HepG2 (cell line): ENCODE measurements at regions not wholly inside any gene's neighbourhood (a gene's known extent, or its start where the extent isn't known, plus 50 kb on each side); places are given as distances from the start of the nearest gene placed in this dataset.

ENCODE experiments used
- ATAC-seq: fragments of 200-7000 bp; cut with Tn5 transposase; 3 replicates; pipeline ENCODE4 v1.9.1; 2020; ENCODE audit warnings: mild to moderate bottlenecking, moderate library complexity
- BruUV-seq: library from RNA; stranded (reverse); fragments of 400-500 nt; replicated peaks from 2 replicates; lab custom pipeline; 2021; lab: Mats Ljungman, UMichigan
- CTCF ChIA-PET: fragments of 300-600 bp; formaldehyde crosslinking; extraction: SDS; loops from one replicate; lab custom pipeline; 2021; ENCODE audit warnings: low total read pairs, inconsistent platforms, low intra/inter-chr PET ratio; lab: Yijun Ruan, JAX
- POLR2A ChIA-PET: fragments of 350-600 bp; sonication (Branson Sonifier 250); formaldehyde crosslinking; loops from one replicate; lab custom pipeline; 2020; ENCODE audit warnings: antibody characterized with exemption, inconsistent platforms; lab: Yijun Ruan, JAX
- DNase-seq: peaks from one replicate; pipeline ENCODE4 v3.0.0-alpha.2; 2015; ENCODE audit warnings: low spot score
- FAIRE-seq: peaks from 3 replicates; lab custom pipeline; 2011; peaks lifted over from hg19 to GRCh38; lab: Jason Lieb, UNC
- H2AFZ ChIP-seq: one replicate; pipeline ENCODE4 v1.6.1; 2011; ENCODE audit warnings: low read length, inconsistent platforms
- H3K27ac ChIP-seq: fragments of 300-600 bp; 3 replicates; pipeline ENCODE4 v1.8.0; 2011; ENCODE audit warnings: mixed run types, mild to moderate bottlenecking, mixed read lengths, low read length, inconsistent platforms; ENCODE audit not compliant: insufficient read depth; ENCODE audit errors: extremely low read length
- H3K27me3 ChIP-seq, 2 experiments: fragments of 200-600 bp in 1 of 2; 2 replicates in 1 of 2; 3 replicates in 1 of 2; pipeline versions ENCODE4 v1.6.0 to v1.8.0; 2011; ENCODE audit warnings: low read length in 2 of 2, mild to moderate bottlenecking in 2 of 2, moderate library complexity in 2 of 2, inconsistent platforms in 1 of 2; ENCODE audit not compliant: insufficient read depth in 2 of 2, control insufficient read depth in 1 of 2
- H3K36me3 ChIP-seq, 2 experiments: fragments of 200-600 bp in 1 of 2; replicated peaks in 1 of 2; 2 replicates in 1 of 2; 3 replicates in 1 of 2; pipeline versions ENCODE4 v1.5.1 to v1.8.0; 2011; ENCODE audit warnings: low read length in 2 of 2, inconsistent platforms in 1 of 2; ENCODE audit not compliant: insufficient read depth in 2 of 2, control insufficient read depth in 1 of 2
- H3K4me1 ChIP-seq: 2 replicates; pipeline ENCODE4 v1.5.1; 2012; ENCODE audit warnings: low read length, inconsistent platforms; ENCODE audit not compliant: insufficient read depth
- H3K4me2 ChIP-seq: 2 replicates; pipeline ENCODE4 v1.6.0; 2011; ENCODE audit warnings: low read depth, low read length, inconsistent platforms
- H3K4me3 ChIP-seq, 3 experiments: fragments of 200-600 bp in 1 of 3; sonication (generic), shearing (Covaris generic) in 1 of 3; replicated peaks in 1 of 3; 2 replicates each; pipeline ENCODE4 v1.5.1; 2011 to 2016; ENCODE audit warnings: low read length in 3 of 3, inconsistent platforms in 2 of 3, low read depth in 2 of 3, mild to moderate bottlenecking in 2 of 3, control low read depth in 1 of 3, mixed read lengths in 1 of 3; ENCODE audit not compliant: insufficient read depth in 1 of 3
- H3K79me2 ChIP-seq: one replicate; pipeline ENCODE4 v1.6.1; 2011; ENCODE audit warnings: low read length, inconsistent platforms; ENCODE audit not compliant: insufficient read depth
- H3K9ac ChIP-seq: 2 replicates; pipeline ENCODE4 v1.6.0; 2011; ENCODE audit warnings: mild to moderate bottlenecking, low read depth, low read length, inconsistent platforms; ENCODE audit not compliant: insufficient read depth
- H3K9me3 ChIP-seq: 2 replicates; pipeline ENCODE4 v1.5.1; 2012; ENCODE audit warnings: mild to moderate bottlenecking, low read length
- H4K20me1 ChIP-seq: 2 replicates; pipeline ENCODE4 v1.6.0; 2011; ENCODE audit warnings: inconsistent platforms, mild to moderate bottlenecking, low read length, moderate library complexity; ENCODE audit not compliant: insufficient read depth
- EHMT2 ChIP-seq: fragments of 200-600 bp; sonication (generic); IDR thresholded peaks from 2 replicates; pipeline ENCODE4 v1.7.0; 2017; ENCODE audit warnings: antibody characterized with exemption, low read depth, low read length, borderline replicate concordance
- MED13 ChIP-seq: sonication (generic); formaldehyde crosslinking; IDR thresholded peaks from 2 replicates; pipeline ENCODE4 v1.5.0; 2020; ENCODE audit warnings: missing genetic modification reagents
- SETDB1 ChIP-seq: sonication (generic); formaldehyde crosslinking; IDR thresholded peaks from 2 replicates; pipeline ENCODE4 v1.5.1; 2020; ENCODE audit warnings: missing genetic modification reagents, mild to moderate bottlenecking, borderline replicate concordance
- SNRNP70 ChIP-seq: fragments of 200-400 bp; formaldehyde crosslinking; IDR thresholded peaks from 2 replicates; pipeline ENCODE4 v1.6.1; 2017; ENCODE audit warnings: mild to moderate bottlenecking, low read depth, low read length, moderate library complexity
- SP2 ChIP-seq: sonication (generic); formaldehyde crosslinking; IDR thresholded peaks from 2 replicates; pipeline ENCODE4 v1.5.1; 2020; ENCODE audit warnings: mild to moderate bottlenecking, missing genetic modification reagents
- TBP ChIP-seq: sonication (generic); formaldehyde crosslinking; IDR thresholded peaks from 2 replicates; pipeline ENCODE4 v1.5.0; 2020; ENCODE audit warnings: missing genetic modification reagents
- ZNF772 ChIP-seq: sonication (generic); formaldehyde crosslinking; IDR thresholded peaks from 2 replicates; pipeline ENCODE4 v1.5.0; 2020; ENCODE audit warnings: mild to moderate bottlenecking, missing genetic modification reagents
- ZNF780A ChIP-seq: sonication (generic); formaldehyde crosslinking; IDR thresholded peaks from 2 replicates; pipeline ENCODE4 v1.8.0; 2022; ENCODE audit warnings: mild to moderate bottlenecking, missing genetic modification reagents, moderate library complexity
- WGBS: methylation state at CpG from one replicate; pipeline ENCODE4 v1.1.6; 2017; ENCODE audit warnings: low lambda C conversion rate; 5-methylcytosine and 5-hydroxymethylcytosine counted together
- in situ Hi-C: cut with HindIII; loops from 2 replicates; pipeline ENCODE4 v1.10.0; 2017; ENCODE audit warnings: low pct_unique_long_range_greater_than_20kb; ENCODE audit not compliant: extremely low pct_ligation_motif_present
- intact Hi-C: fragments of 100-400 bp; cut with micrococcal nuclease; formaldehyde crosslinking; loops from one replicate; pipeline ENCODE4 v1.10.0; 2022; ENCODE audit not compliant: unreplicated experiment
- TF ChIP-seq, protein P1 (sequence below): sonication (generic); formaldehyde crosslinking; conservative IDR thresholded peaks from 2 replicates; pipeline ENCODE4 v1.8.0; 2022; ENCODE audit warnings: missing genetic modification reagents
- TF ChIP-seq, protein P2 (sequence below): sonication (generic); formaldehyde crosslinking; IDR thresholded peaks from 2 replicates; pipeline ENCODE4 v1.8.1; 2023; ENCODE audit warnings: mild to moderate bottlenecking, missing genetic modification reagents

DNA sequence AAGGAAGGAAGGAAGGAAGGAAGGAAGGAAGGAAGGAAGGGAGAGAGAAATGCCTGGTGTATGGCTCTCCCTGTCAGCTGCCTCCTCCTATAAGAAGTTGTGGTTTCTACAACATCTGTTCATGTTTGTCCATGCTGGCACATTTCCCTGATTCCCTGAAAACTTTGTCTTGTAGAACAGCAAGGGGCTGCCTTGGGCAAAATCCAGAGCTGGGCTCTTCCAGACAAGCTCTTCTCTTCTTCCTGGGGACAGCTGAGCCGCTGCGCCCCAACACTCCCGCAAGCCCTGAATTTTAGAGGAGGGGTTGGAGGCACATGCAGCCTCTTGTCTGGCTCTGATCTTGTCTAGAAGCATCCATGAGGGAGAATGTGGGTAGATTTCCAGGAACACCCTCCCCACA lies 282.0 kb upstream of the ADARB2 start:
- WGBS = 52% methylated on average over 3 of the region's 3 CpGs
- BruUV-seq = no TSS peak
- FAIRE-seq = no peak
- no peak overlapping the region for H3K27ac ChIP-seq
- in situ Hi-C loops = no loop called here
- H3K4me1 ChIP-seq = no peaks in the 10 kb centered on the region
- no peaks in the 10 kb centered on the region for H3K9me3 ChIP-seq
- POLR2A ChIA-PET = no interaction called here
- H3K9ac ChIP-seq = no peak overlapping the region
- TF ChIP-seq ZNF780A (CRISPR knock-in tag) (no peak), TBP (CRISPR knock-in tag) (no peak), SETDB1 (CRISPR knock-in tag) (no peak), ZNF772 (CRISPR knock-in tag) (no peak), SP2 (CRISPR knock-in tag) (no peak), SNRNP70 (no peak), MED13 (no peak), EHMT2 (no peak)
- TF ChIP-seq, protein P1, sequence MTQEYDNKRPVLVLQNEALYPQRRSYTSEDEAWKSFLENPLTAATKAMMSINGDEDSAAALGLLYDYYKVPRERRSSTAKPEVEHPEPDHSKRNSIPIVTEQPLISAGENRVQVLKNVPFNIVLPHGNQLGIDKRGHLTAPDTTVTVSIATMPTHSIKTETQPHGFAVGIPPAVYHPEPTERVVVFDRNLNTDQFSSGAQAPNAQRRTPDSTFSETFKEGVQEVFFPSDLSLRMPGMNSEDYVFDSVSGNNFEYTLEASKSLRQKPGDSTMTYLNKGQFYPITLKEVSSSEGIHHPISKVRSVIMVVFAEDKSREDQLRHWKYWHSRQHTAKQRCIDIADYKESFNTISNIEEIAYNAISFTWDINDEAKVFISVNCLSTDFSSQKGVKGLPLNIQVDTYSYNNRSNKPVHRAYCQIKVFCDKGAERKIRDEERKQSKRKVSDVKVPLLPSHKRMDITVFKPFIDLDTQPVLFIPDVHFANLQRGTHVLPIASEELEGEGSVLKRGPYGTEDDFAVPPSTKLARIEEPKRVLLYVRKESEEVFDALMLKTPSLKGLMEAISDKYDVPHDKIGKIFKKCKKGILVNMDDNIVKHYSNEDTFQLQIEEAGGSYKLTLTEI (CRISPR knock-in tag) = no peak
- TF ChIP-seq, protein P2, sequence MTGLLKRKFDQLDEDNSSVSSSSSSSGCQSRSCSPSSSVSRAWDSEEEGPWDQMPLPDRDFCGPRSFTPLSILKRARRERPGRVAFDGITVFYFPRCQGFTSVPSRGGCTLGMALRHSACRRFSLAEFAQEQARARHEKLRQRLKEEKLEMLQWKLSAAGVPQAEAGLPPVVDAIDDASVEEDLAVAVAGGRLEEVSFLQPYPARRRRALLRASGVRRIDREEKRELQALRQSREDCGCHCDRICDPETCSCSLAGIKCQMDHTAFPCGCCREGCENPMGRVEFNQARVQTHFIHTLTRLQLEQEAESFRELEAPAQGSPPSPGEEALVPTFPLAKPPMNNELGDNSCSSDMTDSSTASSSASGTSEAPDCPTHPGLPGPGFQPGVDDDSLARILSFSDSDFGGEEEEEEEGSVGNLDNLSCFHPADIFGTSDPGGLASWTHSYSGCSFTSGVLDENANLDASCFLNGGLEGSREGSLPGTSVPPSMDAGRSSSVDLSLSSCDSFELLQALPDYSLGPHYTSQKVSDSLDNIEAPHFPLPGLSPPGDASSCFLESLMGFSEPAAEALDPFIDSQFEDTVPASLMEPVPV (CRISPR knock-in tag) = no peak
- CTCF ChIA-PET = no interaction called here
- H3K4me3 ChIP-seq = no peak overlapping the region
- H4K20me1 ChIP-seq = no peaks in the 10 kb centered on the region
- no peaks in the 10 kb centered on the region for H3K79me2 ChIP-seq
- no peak overlapping the region for H2AFZ ChIP-seq
- no peaks in the 10 kb centered on the region for H3K36me3 ChIP-seq
- intact Hi-C loops = no loop called here
- DNase-seq = no peak
- ATAC-seq = no peak
- H3K4me2 ChIP-seq = no peak overlapping the region
- no peaks in the 10 kb centered on the region for H3K27me3 ChIP-seq
